H9 (cell line): ENCODE measurements at regions not wholly inside any gene's neighbourhood (a gene's known extent, or its start where the extent isn't known, plus 50 kb on each side); places are given as distances from the start of the nearest gene placed in this dataset.

Experiments
- DNase-seq: peaks from one replicate; pipeline ENCODE4 v3.0.0-alpha.2; 2017
- H2AFZ ChIP-seq: one replicate; pipeline ENCODE4 v1.6.1; 2013; ENCODE audit warnings: mild to moderate bottlenecking, low read length, control low read depth, moderate library complexity
- H2AK5ac ChIP-seq: 2 replicates; pipeline ENCODE4 v1.6.1; 2013; ENCODE audit warnings: low read length, control low read depth, mixed read lengths; ENCODE audit not compliant: insufficient read length
- H2BK120ac ChIP-seq: one replicate; pipeline ENCODE4 v1.6.1; 2013; ENCODE audit warnings: low read depth, mild to moderate bottlenecking, low read length, control low read depth, inconsistent platforms; ENCODE audit not compliant: poor library complexity, severe bottlenecking
- H2BK12ac ChIP-seq: 2 replicates; pipeline ENCODE4 v1.6.1; 2013; ENCODE audit warnings: low read length, control low read depth, mixed read lengths, low read depth; ENCODE audit not compliant: insufficient read length
- H2BK15ac ChIP-seq: 2 replicates; pipeline ENCODE4 v1.6.1; 2013; ENCODE audit warnings: low read depth, low read length, control low read depth
- H2BK20ac ChIP-seq: one replicate; pipeline ENCODE4 v1.6.1; 2013; ENCODE audit warnings: low read depth, mild to moderate bottlenecking, low read length, control low read depth, inconsistent platforms; ENCODE audit not compliant: poor library complexity, severe bottlenecking
- H2BK5ac ChIP-seq: 2 replicates; pipeline ENCODE4 v1.6.1; 2013; ENCODE audit warnings: low read length, control low read depth, mixed read lengths; ENCODE audit not compliant: insufficient read length
- H3K14ac ChIP-seq: 2 replicates; pipeline ENCODE4 v1.6.1; 2013; ENCODE audit warnings: low read length, control low read depth; ENCODE audit not compliant: insufficient read depth
- H3K18ac ChIP-seq: 2 replicates; pipeline ENCODE4 v1.6.1; 2013; ENCODE audit warnings: low read depth, mild to moderate bottlenecking, mixed read lengths, low read length, control low read depth; ENCODE audit not compliant: insufficient read length
- H3K23ac ChIP-seq: 2 replicates; pipeline ENCODE4 v1.6.1; 2013; ENCODE audit warnings: low read length, control low read depth, mixed read lengths, low read depth; ENCODE audit not compliant: insufficient read length
- H3K23me2 ChIP-seq: 2 replicates; pipeline ENCODE4 v1.6.1; 2013; ENCODE audit warnings: low read depth, mild to moderate bottlenecking, mixed read lengths, low read length, control low read depth; ENCODE audit not compliant: insufficient read length, poor library complexity, severe bottlenecking
- H3K27ac ChIP-seq: 2 replicates; pipeline ENCODE4 v1.5.1; 2013; ENCODE audit warnings: low read length, control low read depth, mixed read lengths, low read depth; ENCODE audit not compliant: insufficient read length
- H3K27me3 ChIP-seq: 2 replicates; pipeline ENCODE4 v1.6.1; 2013; ENCODE audit warnings: low read length, control low read depth, inconsistent platforms; ENCODE audit not compliant: insufficient read depth
- H3K4ac ChIP-seq: 2 replicates; pipeline ENCODE4 v1.6.1; 2013; ENCODE audit warnings: low read depth, mild to moderate bottlenecking, control low read depth, inconsistent platforms, low read length, moderate library complexity
- H3K4me1 ChIP-seq: 2 replicates; pipeline ENCODE4 v1.6.1; 2013; ENCODE audit warnings: low read length, control low read depth, inconsistent platforms; ENCODE audit not compliant: insufficient read depth
- H3K4me2 ChIP-seq: 2 replicates; pipeline ENCODE4 v1.6.1; 2013; ENCODE audit warnings: low read length, control low read depth, mixed read lengths; ENCODE audit not compliant: insufficient read length, insufficient read depth
- H3K56ac ChIP-seq: 2 replicates; pipeline ENCODE4 v1.6.1; 2013; ENCODE audit warnings: low read depth, mild to moderate bottlenecking, mixed read lengths, low read length, control low read depth; ENCODE audit not compliant: insufficient read length
- H3K79me1 ChIP-seq: 2 replicates; pipeline ENCODE4 v1.6.1; 2013; ENCODE audit warnings: low read depth, mild to moderate bottlenecking, moderate library complexity, low read length, control low read depth, inconsistent platforms; ENCODE audit not compliant: insufficient read depth, poor library complexity, severe bottlenecking
- H3K79me2 ChIP-seq: 2 replicates; pipeline ENCODE4 v1.6.1; 2013; ENCODE audit warnings: low read length, control low read depth, inconsistent platforms; ENCODE audit not compliant: insufficient read depth
- H3K9ac ChIP-seq: 2 replicates; pipeline ENCODE4 v1.6.1; 2013; ENCODE audit warnings: low read length, control low read depth, mixed read lengths; ENCODE audit not compliant: insufficient read length; ENCODE audit errors: extremely low read depth
- H3K9me3 ChIP-seq: one replicate; pipeline ENCODE4 v1.6.1; 2013; ENCODE audit warnings: low read depth, low read length, inconsistent platforms; ENCODE audit not compliant: control insufficient read depth
- H3T11ph ChIP-seq: one replicate; pipeline ENCODE4 v1.6.1; 2013; ENCODE audit warnings: mild to moderate bottlenecking, low read length, control low read depth, inconsistent platforms
- H4K20me1 ChIP-seq: one replicate; pipeline ENCODE4 v1.6.1; 2013; ENCODE audit not compliant: control insufficient read depth, insufficient read length, insufficient read depth
- H4K5ac ChIP-seq: 2 replicates; pipeline ENCODE4 v1.6.1; 2013; ENCODE audit warnings: low read depth, mild to moderate bottlenecking, mixed read lengths, low read length, control low read depth; ENCODE audit not compliant: insufficient read length
- H4K8ac ChIP-seq: replicated peaks from 2 replicates; pipeline ENCODE4 v1.6.1; 2013; ENCODE audit warnings: low read length, control low read depth, mixed read lengths, low read depth; ENCODE audit not compliant: insufficient read length
- H4K91ac ChIP-seq: 2 replicates; pipeline ENCODE4 v1.6.1; 2013; ENCODE audit warnings: low read depth, mild to moderate bottlenecking, moderate library complexity, mixed read lengths, low read length, control low read depth; ENCODE audit not compliant: insufficient read length
- H3K27ac Mint-ChIP-seq, 3 experiments: 2 replicates in 2 of 3; 3 replicates in 1 of 3; pipeline ENCODE4 v1.8.0; 2020 to 2021; ENCODE audit warnings: mixed read lengths in 3 of 3, mild to moderate bottlenecking in 1 of 3, moderate library complexity in 1 of 3
- H3K27me3 Mint-ChIP-seq: 2 replicates; pipeline ENCODE4 v1.8.0; 2021; ENCODE audit warnings: low read depth, mild to moderate bottlenecking, moderate library complexity, mixed read lengths
- H3K36me3 Mint-ChIP-seq, 3 experiments: 2 replicates in 2 of 3; 3 replicates in 1 of 3; pipeline ENCODE4 v1.8.0; 2020 to 2021; ENCODE audit warnings: low read depth in 3 of 3, mixed read lengths in 3 of 3; ENCODE audit not compliant: insufficient read depth in 1 of 3
- H3K4me1 Mint-ChIP-seq, 2 experiments: 2 replicates each; pipeline ENCODE4 v1.8.0; 2020; ENCODE audit warnings: mixed read lengths in 2 of 2
- H3K4me3 Mint-ChIP-seq, 2 experiments: 2 replicates in 1 of 2; 3 replicates in 1 of 2; pipeline ENCODE4 v1.8.0; 2020 to 2021; ENCODE audit warnings: mild to moderate bottlenecking in 2 of 2, mixed read lengths in 2 of 2, moderate library complexity in 1 of 2
- H3K9me3 Mint-ChIP-seq, 2 experiments: 2 replicates in 1 of 2; 3 replicates in 1 of 2; pipeline ENCODE4 v1.8.0; 2020; ENCODE audit warnings: mild to moderate bottlenecking in 2 of 2, mixed read lengths in 2 of 2, moderate library complexity in 1 of 2
- CTCF ChIP-seq: fragments of 200-600 bp; sonication (generic); conservative IDR thresholded peaks from 3 replicates; pipeline ENCODE4 v1.8.0; 2021; ENCODE audit warnings: antibody characterized with exemption, mild to moderate bottlenecking
- WGBS: extraction: QIAGEN DNeasy Blood & Tissue Kit; methylation state at CpG from one replicate; pipeline ENCODE4 v1.1.7; 2013; ENCODE audit warnings: missing lambda C conversion rate, low lambda C conversion rate, mixed read lengths; ENCODE audit not compliant: insufficient read length; ENCODE audit errors: extremely low coverage; 5-methylcytosine and 5-hydroxymethylcytosine counted together

GRCh38 chr1:80225510-80225909, 1219.0 kb upstream of the ADGRL4 start:
- Histone ChIP-seq H2BK12ac (no peak overlapping the region), H3K9me3 (no peaks in the 10 kb centered on the region), H3T11ph (no peak overlapping the region), H3K4ac (no peak overlapping the region), H2AK5ac (no peak overlapping the region), H3K18ac (no peak overlapping the region), H2BK120ac (no peak overlapping the region), H4K91ac (no peak overlapping the region), H3K79me2 (no peaks in the 10 kb centered on the region), H3K27ac (no peak overlapping the region), H4K20me1 (no peaks in the 10 kb centered on the region), H3K23me2 (no peaks in the 10 kb centered on the region), H2BK5ac (no peak overlapping the region), H3K23ac (no peak overlapping the region), H3K4me1 (no peaks in the 10 kb centered on the region), H2BK20ac (no peak overlapping the region), H4K8ac (no peak overlapping the region), H3K14ac (no peak overlapping the region), H3K4me2 (no peak overlapping the region), H2BK15ac (no peak overlapping the region), H3K27me3 (no peaks in the 10 kb centered on the region), H4K5ac (no peak overlapping the region), H2AFZ (no peak overlapping the region), H3K79me1 (no peaks in the 10 kb centered on the region), H3K56ac (no peak overlapping the region), H3K9ac (no peak overlapping the region)
- peaks cover 0 to 1% of the 10 kb centered on the region in 2 experiments; a peak in 1 of 5 replicates for H3K9me3 Mint-ChIP-seq
- H3K4me1 Mint-ChIP-seq, result peaks cover 0 to 3% of the 10 kb centered on the region in 2 experiments; a peak in 2 of 4 replicates
- DNase-seq, result no peak
- no peak overlapping the region for H3K27ac Mint-ChIP-seq
- no peak overlapping the region for H3K4me3 Mint-ChIP-seq
- no peaks in the 10 kb centered on the region for H3K27me3 Mint-ChIP-seq
- TF ChIP-seq CTCF, result no peak
- peaks cover 0 to 3% (median 0%) of the 10 kb centered on the region in 3 experiments; a peak in 2 of 7 replicates for H3K36me3 Mint-ChIP-seq
- no CpG with 5 or more reads among the region's 2 CpGs for WGBS
